Skin epidermis (tissue), 12 donors: ENCODE measurements at regions not wholly inside any gene's neighbourhood (a gene's known extent, or its start where the extent isn't known, plus 50 kb on each side); places are given as distances from the start of the nearest gene placed in this dataset.
"Not testable (repeated sequence)": the region's sequence is repeated elsewhere in the genome, so short reads cannot be mapped to it uniquely, and the experiment has no call there.

ENCODE experiments used
- H3K27ac ChIP-seq, 21 experiments: fragments of 200-600 bp; sonication (generic) in 11 of 21; one replicate each; pipeline ENCODE4 v1.5.0; 2020; ENCODE audit warnings: mild to moderate bottlenecking in 3 of 21, inconsistent platforms in 2 of 21, moderate library complexity in 2 of 21
- H3K4me3 ChIP-seq, 7 experiments: fragments of 200-600 bp; sonication (generic) in 2 of 7; one replicate each; pipeline ENCODE4 v1.5.0; 2020; ENCODE audit warnings: inconsistent platforms in 2 of 7, mild to moderate bottlenecking in 2 of 7, moderate library complexity in 1 of 7

- not testable (repeated sequence) for H3K4me3 ChIP-seq, H3K27ac ChIP-seq
These were observed 79.6 kb upstream of the CACUL1 start for GRCh38 chr10:118834370-118834769.

- Histone ChIP-seq H3K27ac (peak overlapping the region in 12 of 21 experiments; percentile 10 to 77 (median 42)), H3K4me3 (no peak overlapping the region)
These were observed 81.0 kb upstream of the CACUL1 start for GRCh38 chr10:118835682-118836326.

GRCh38 chr10:118838364-118838763 lies 83.6 kb upstream of the CACUL1 start:
- Histone ChIP-seq H3K27ac (peak overlapping the region in 4 of 21 experiments; percentile 30 to 59 (median 44)), H3K4me3 (no peak overlapping the region)

GRCh38 chr10:118839348-118839747 lies 84.6 kb upstream of the CACUL1 start:
- peak overlapping the region in 6 of 21 experiments; percentile 6 to 59 (median 35) for H3K27ac ChIP-seq
- no peak overlapping the region for H3K4me3 ChIP-seq

GRCh38 chr10:118840071-118840775 lies 85.5 kb upstream of the CACUL1 start:
- Histone ChIP-seq H3K4me3 (no peak overlapping the region), H3K27ac (peak overlapping the region in 9 of 21 experiments; percentile 3 to 59 (median 29))

GRCh38 chr10:118840776-118841468 lies 86.2 kb upstream of the CACUL1 start:
- H3K4me3 ChIP-seq, result no peak overlapping the region
- H3K27ac ChIP-seq, result peak overlapping the region in 8 of 21 experiments; percentile 3 to 54 (median 26)

- no peak overlapping the region for H3K4me3 ChIP-seq
- no peak overlapping the region for H3K27ac ChIP-seq
These were observed 87.3 kb upstream of the CACUL1 start for GRCh38 chr10:118841881-118842605.

GRCh38 chr10:118842843-118843624 lies 88.3 kb upstream of the CACUL1 start:
- Histone ChIP-seq H3K27ac (peak overlapping the region in 1 of 21 experiments; percentile 5), H3K4me3 (no peak overlapping the region)

GRCh38 chr10:118843647-118844265 lies 89.0 kb upstream of the CACUL1 start:
- H3K4me3 ChIP-seq, result no peak overlapping the region
- peak overlapping the region in 1 of 21 experiments; percentile 5 for H3K27ac ChIP-seq

GRCh38 chr10:118844731-118845521 lies 90.2 kb upstream of the CACUL1 start:
- H3K27ac ChIP-seq, result no peak overlapping the region
- H3K4me3 ChIP-seq, result no peak overlapping the region

- no peak overlapping the region for H3K27ac ChIP-seq
- H3K4me3 ChIP-seq, result no peak overlapping the region
These were observed 91.0 kb upstream of the CACUL1 start for GRCh38 chr10:118845776-118846175.

GRCh38 chr10:118850418-118851061 lies 95.8 kb upstream of the CACUL1 start:
- no peak overlapping the region for H3K27ac ChIP-seq
- no peak overlapping the region for H3K4me3 ChIP-seq

- H3K4me3 ChIP-seq, result no peak overlapping the region
- H3K27ac ChIP-seq, result peak overlapping the region in 1 of 21 experiments; percentile 28
These were observed 96.6 kb upstream of the CACUL1 start for GRCh38 chr10:118851062-118852035.

GRCh38 chr10:118853916-118854315 lies 99.1 kb upstream of the CACUL1 start:
- H3K27ac ChIP-seq, result no peak overlapping the region
- no peak overlapping the region for H3K4me3 ChIP-seq

GRCh38 chr10:118856106-118856505 lies 101.3 kb upstream of the CACUL1 start:
- H3K4me3 ChIP-seq, result no peak overlapping the region

GRCh38 chr10:118865998-118866693 lies 111.4 kb upstream of the CACUL1 start:
- Histone ChIP-seq H3K27ac (no peak overlapping the region), H3K4me3 (no peak overlapping the region)

More at GRCh38 chr10:118856106-118856505, 101.3 kb upstream of the CACUL1 start:
- H3K27ac ChIP-seq, result no peak overlapping the region
